GM12891 (cell line): ENCODE measurements at regions not wholly inside any gene's neighbourhood (a gene's known extent, or its start where the extent isn't known, plus 50 kb on each side); places are given as distances from the start of the nearest gene placed in this dataset.
"Not testable (repeated sequence)": the region's sequence is repeated elsewhere in the genome, so short reads cannot be mapped to it uniquely, and the experiment has no call there.

Source experiments
- PAX5 ChIP-seq: IDR thresholded peaks from 2 replicates; pipeline ENCODE4 v1.6.1; 2011; ENCODE audit warnings: low read length, moderate library complexity, mild to moderate bottlenecking; ENCODE audit not compliant: insufficient read depth, severe bottlenecking
- POLR2A ChIP-seq: IDR thresholded peaks from 2 replicates; pipeline ENCODE4 v1.6.1; 2011; ENCODE audit warnings: low read depth, low read length, control low read depth
- POLR2AphosphoS5 ChIP-seq: IDR thresholded peaks from 2 replicates; pipeline ENCODE4 v1.6.1; 2011; ENCODE audit warnings: low read depth, low read length, control low read depth
- POU2F2 ChIP-seq: IDR thresholded peaks from 2 replicates; pipeline ENCODE4 v1.6.1; 2011; ENCODE audit warnings: low read depth, mild to moderate bottlenecking, control low read depth, low read length, moderate library complexity
- TAF1 ChIP-seq: IDR thresholded peaks from 2 replicates; pipeline ENCODE4 v1.6.1; 2011; ENCODE audit warnings: low read depth, low read length, control low read depth

GRCh38 chr2:87338998-87339397, 317.4 kb upstream of the PLGLB1 start:
- not testable (repeated sequence) for TF ChIP-seq POLR2A, PAX5, POLR2AphosphoS5, POU2F2, TAF1
